GM18858 (cell line): ENCODE measurements at regions not wholly inside any gene's neighbourhood (a gene's known extent, or its start where the extent isn't known, plus 50 kb on each side); places are given as distances from the start of the nearest gene placed in this dataset.

Experiments
- ATAC-seq: cut with Tn5 transposase; IDR thresholded peaks from one replicate; pipeline ENCODE4 v1.9.1; 2021; ENCODE audit not compliant: unreplicated experiment

GRCh38 chr10:35922876-35923600, 280.9 kb upstream of the FZD8 start:
- no peak for ATAC-seq

GRCh38 chr10:35921866-35922350, 279.8 kb upstream of the FZD8 start:
- no peak for ATAC-seq

GRCh38 chr10:35916791-35917190, 274.7 kb upstream of the FZD8 start:
- ATAC-seq = no peak

GRCh38 chr10:35913628-35914027, 271.5 kb upstream of the FZD8 start:
- ATAC-seq = no peak

GRCh38 chr10:35912615-35913569, 270.8 kb upstream of the FZD8 start:
- no peak for ATAC-seq

GRCh38 chr10:35911954-35912353, 269.9 kb upstream of the FZD8 start:
- ATAC-seq = no peak

- ATAC-seq = no peak
These were observed 269.1 kb upstream of the FZD8 start for GRCh38 chr10:35911233-35911632.

GRCh38 chr10:35910234-35910633, 268.1 kb upstream of the FZD8 start:
- no peak for ATAC-seq

- ATAC-seq = no peak
These were observed 267.1 kb upstream of the FZD8 start for GRCh38 chr10:35909121-35909720.

- no peak for ATAC-seq
These were observed 266.4 kb upstream of the FZD8 start for GRCh38 chr10:35908451-35908850.

- no peak for ATAC-seq
These were observed 265.5 kb upstream of the FZD8 start for GRCh38 chr10:35907548-35907947.

- no peak for ATAC-seq
These were observed 264.1 kb upstream of the FZD8 start for GRCh38 chr10:35906155-35906554.

GRCh38 chr10:35903021-35903420, 260.9 kb upstream of the FZD8 start:
- no peak for ATAC-seq

GRCh38 chr10:35898716-35899440, 256.8 kb upstream of the FZD8 start:
- no peak for ATAC-seq

GRCh38 chr10:35896001-35896400, 253.9 kb upstream of the FZD8 start:
- no peak for ATAC-seq

- ATAC-seq = no peak
These were observed 253.2 kb upstream of the FZD8 start for GRCh38 chr10:35895331-35895730.

- ATAC-seq = no peak
These were observed 250.4 kb upstream of the FZD8 start for GRCh38 chr10:35892526-35892925.

- ATAC-seq = no peak
These were observed 248.8 kb upstream of the FZD8 start for GRCh38 chr10:35890676-35891495.

- ATAC-seq = no peak
These were observed 248.0 kb upstream of the FZD8 start for GRCh38 chr10:35889971-35890675.
